ENCODE measurements at regions not wholly inside any gene's neighbourhood (a gene's known extent, or its start where the extent isn't known, plus 50 kb on each side); places are given as distances from the start of the nearest gene placed in this dataset.

DNA sequence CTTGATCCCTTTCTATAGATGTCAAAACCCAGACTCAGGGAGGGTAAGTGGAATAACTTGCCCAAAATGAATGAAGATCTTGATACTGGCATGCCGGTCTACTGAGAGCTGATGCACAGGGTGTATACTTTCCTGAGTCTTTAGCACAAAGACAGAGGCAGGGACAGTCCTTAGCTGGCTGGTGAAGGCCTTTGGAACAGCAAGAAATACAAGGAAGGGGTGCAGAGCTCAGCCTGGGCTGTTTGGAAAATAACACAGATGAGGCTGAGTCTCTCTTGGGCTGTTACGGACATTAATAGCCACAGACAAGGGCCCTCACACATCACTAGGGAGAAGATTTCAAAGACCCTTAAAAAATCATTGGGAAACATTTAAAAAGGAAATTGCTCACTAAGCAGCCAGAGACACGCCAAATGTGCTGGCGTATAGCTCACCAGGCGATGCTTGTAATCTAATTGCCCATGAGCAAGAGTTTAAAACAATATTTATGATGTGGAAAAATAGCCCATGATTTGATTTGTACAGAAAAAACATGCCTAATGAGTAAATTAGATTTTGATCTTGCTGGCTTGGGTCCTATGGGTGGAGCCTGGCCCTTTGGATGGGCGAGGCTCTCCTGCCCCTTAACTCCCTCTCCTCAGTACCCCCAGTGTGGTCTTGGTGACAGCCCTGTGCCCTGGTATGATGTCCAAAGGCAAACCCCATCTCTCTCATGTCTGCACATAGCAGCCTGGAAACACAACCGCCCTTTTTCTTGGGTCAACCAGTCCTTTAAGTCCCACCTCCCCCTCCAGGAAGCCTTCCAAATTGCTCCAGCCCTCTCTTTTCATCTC is 81.8 kb upstream of the MRPS22 start:
- no peaks in the 10 kb centered on the region for H3K9me3 Mint-ChIP-seq (ENCODE audit: insufficient read depth)
- Histone ChIP-seq H3K4me3 (ENCODE audit: control extremely low read depth in 1 of 5, extremely low read depth in 1 of 5, insufficient read depth in 1 of 5, low read depth in 2 of 5, low read length in 4 of 5) (no peak overlapping the region), H3K27ac (ENCODE audit: low read length in 2 of 2) (no peak overlapping the region), H2AFZ (ENCODE audit: insufficient read depth, low read depth, low read length, poor library complexity, severe bottlenecking) (no peak overlapping the region), H4K20me1 (ENCODE audit: control insufficient read depth, insufficient read depth, low read length, poor library complexity, severe bottlenecking) (no peaks in the 10 kb centered on the region), H3K36me3 (replicated peaks in 1 of 2; ENCODE audit: control extremely low read depth in 1 of 2, control insufficient read depth in 1 of 2, extremely low read depth in 1 of 2, insufficient read depth in 2 of 2, low read length in 1 of 2) (no peaks in the 10 kb centered on the region), H3K9ac (ENCODE audit: low read length) (no peak overlapping the region), H3K9me3 (ENCODE audit: control extremely low read depth in 1 of 3, control insufficient read depth in 2 of 3, insufficient read depth in 1 of 3, low read length in 2 of 3) (no peaks in the 10 kb centered on the region), H3K4me2 (replicated peaks; ENCODE audit: low read depth, low read length, poor library complexity, severe bottlenecking) (no peak overlapping the region), H3K27me3 (replicated peaks in 1 of 4; ENCODE audit: control extremely low read depth in 1 of 4, control insufficient read depth in 3 of 4, insufficient read depth in 4 of 4, low read length in 3 of 4) (peaks cover 0 to 4% (median 0%) of the 10 kb centered on the region in 4 experiments), H3K4me1 (ENCODE audit: control insufficient read depth in 2 of 2, insufficient read depth in 2 of 2, low read length in 2 of 2) (no peaks in the 10 kb centered on the region), H3K79me2 (ENCODE audit: control insufficient read depth, insufficient read depth, low read length) (no peaks in the 10 kb centered on the region)
- 92% methylated on average over 7 of the region's 7 CpGs for WGBS (ENCODE audit: insufficient coverage)
- TF ChIP-seq EZH2 (IDR thresholded peaks at IDR 0.05; ENCODE audit: borderline replicate concordance, insufficient read depth, low read depth, low read length, poor library complexity, severe bottlenecking), result no peak
- TF ChIP-seq, protein P1, sequence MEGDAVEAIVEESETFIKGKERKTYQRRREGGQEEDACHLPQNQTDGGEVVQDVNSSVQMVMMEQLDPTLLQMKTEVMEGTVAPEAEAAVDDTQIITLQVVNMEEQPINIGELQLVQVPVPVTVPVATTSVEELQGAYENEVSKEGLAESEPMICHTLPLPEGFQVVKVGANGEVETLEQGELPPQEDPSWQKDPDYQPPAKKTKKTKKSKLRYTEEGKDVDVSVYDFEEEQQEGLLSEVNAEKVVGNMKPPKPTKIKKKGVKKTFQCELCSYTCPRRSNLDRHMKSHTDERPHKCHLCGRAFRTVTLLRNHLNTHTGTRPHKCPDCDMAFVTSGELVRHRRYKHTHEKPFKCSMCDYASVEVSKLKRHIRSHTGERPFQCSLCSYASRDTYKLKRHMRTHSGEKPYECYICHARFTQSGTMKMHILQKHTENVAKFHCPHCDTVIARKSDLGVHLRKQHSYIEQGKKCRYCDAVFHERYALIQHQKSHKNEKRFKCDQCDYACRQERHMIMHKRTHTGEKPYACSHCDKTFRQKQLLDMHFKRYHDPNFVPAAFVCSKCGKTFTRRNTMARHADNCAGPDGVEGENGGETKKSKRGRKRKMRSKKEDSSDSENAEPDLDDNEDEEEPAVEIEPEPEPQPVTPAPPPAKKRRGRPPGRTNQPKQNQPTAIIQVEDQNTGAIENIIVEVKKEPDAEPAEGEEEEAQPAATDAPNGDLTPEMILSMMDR (IDR thresholded peaks at IDR 0.05), result no peak
- CTCF ChIA-PET, result no interaction called here
- POLR2A ChIA-PET, result no interaction called here
- peaks cover 21% of the 10 kb centered on the region for H3K27me3 Mint-ChIP-seq
- H3K4me1 Mint-ChIP-seq, result no peaks in the 10 kb centered on the region
- H3K27ac Mint-ChIP-seq, result no peak overlapping the region
- no peak overlapping the region for H3K4me3 Mint-ChIP-seq
- no peak for DNase-seq
- intact Hi-C loops (cut with micrococcal nuclease), result no loop called here
- ATAC-seq (ENCODE audit: low read depth), result no peak

DNA sequence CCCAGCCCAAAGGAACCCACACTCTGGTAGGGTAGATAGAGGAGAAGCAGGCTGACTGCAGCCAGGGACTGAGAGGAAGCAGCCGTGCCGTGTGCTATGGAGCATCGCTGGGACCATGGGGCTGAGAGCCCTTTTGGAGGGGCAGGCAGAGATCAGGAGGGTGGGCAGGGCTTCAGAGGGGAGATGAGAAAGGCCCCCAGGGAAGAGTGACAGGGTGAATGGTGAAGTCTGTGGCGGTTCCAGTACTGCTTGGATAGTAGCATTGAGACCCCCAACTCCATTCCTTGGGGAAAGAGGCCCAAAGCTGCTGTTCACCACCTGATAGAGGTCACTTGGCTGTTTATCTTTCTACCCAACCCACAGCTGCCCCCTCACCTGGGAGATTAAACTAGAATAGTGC is 80.0 kb upstream of the MRPS22 start:
- Histone ChIP-seq H3K27ac (ENCODE audit: low read length in 2 of 2) (no peak overlapping the region), H3K9me3 (ENCODE audit: control extremely low read depth in 1 of 3, control insufficient read depth in 2 of 3, insufficient read depth in 1 of 3, low read length in 2 of 3) (no peaks in the 10 kb centered on the region), H3K9ac (ENCODE audit: low read length) (no peak overlapping the region), H3K79me2 (ENCODE audit: control insufficient read depth, insufficient read depth, low read length) (no peaks in the 10 kb centered on the region), H3K4me1 (ENCODE audit: control insufficient read depth in 2 of 2, insufficient read depth in 2 of 2, low read length in 2 of 2) (no peaks in the 10 kb centered on the region), H3K27me3 (replicated peaks in 1 of 4; ENCODE audit: control extremely low read depth in 1 of 4, control insufficient read depth in 3 of 4, insufficient read depth in 4 of 4, low read length in 3 of 4) (no peaks in the 10 kb centered on the region), H3K4me2 (replicated peaks; ENCODE audit: low read depth, low read length, poor library complexity, severe bottlenecking) (no peak overlapping the region), H3K36me3 (replicated peaks in 1 of 2; ENCODE audit: control extremely low read depth in 1 of 2, control insufficient read depth in 1 of 2, extremely low read depth in 1 of 2, insufficient read depth in 2 of 2, low read length in 1 of 2) (no peaks in the 10 kb centered on the region), H4K20me1 (ENCODE audit: control insufficient read depth, insufficient read depth, low read length, poor library complexity, severe bottlenecking) (no peaks in the 10 kb centered on the region), H2AFZ (ENCODE audit: insufficient read depth, low read depth, low read length, poor library complexity, severe bottlenecking) (no peak overlapping the region), H3K4me3 (ENCODE audit: control extremely low read depth in 1 of 5, extremely low read depth in 1 of 5, insufficient read depth in 1 of 5, low read depth in 2 of 5, low read length in 4 of 5) (no peak overlapping the region)
- ChIA-PET POLR2A (no interaction called here), CTCF (no interaction called here)
- ATAC-seq (ENCODE audit: low read depth) (no peak), DNase-seq (no peak)
- intact Hi-C loops (cut with micrococcal nuclease), result no loop called here
- H3K9me3 Mint-ChIP-seq (ENCODE audit: insufficient read depth), result no peaks in the 10 kb centered on the region
- no peak overlapping the region for H3K27ac Mint-ChIP-seq
- WGBS (ENCODE audit: insufficient coverage), result 93% methylated on average over 3 of the region's 4 CpGs
- no peak overlapping the region for H3K4me3 Mint-ChIP-seq
- TF ChIP-seq, protein P1 (IDR thresholded peaks at IDR 0.05), result no peak
- TF ChIP-seq EZH2 (IDR thresholded peaks at IDR 0.05; ENCODE audit: borderline replicate concordance, insufficient read depth, low read depth, low read length, poor library complexity, severe bottlenecking), result no peak
- no peaks in the 10 kb centered on the region for H3K4me1 Mint-ChIP-seq
- peaks cover 14% of the 10 kb centered on the region for H3K27me3 Mint-ChIP-seq

Measured in B cell (primary cell).